ENCODE measurements at regions not wholly inside any gene's neighbourhood (a gene's known extent, or its start where the extent isn't known, plus 50 kb on each side); places are given as distances from the start of the nearest gene placed in this dataset.

GRCh38 chr12:124395284-124395752 is 100.4 kb downstream of the RFLNA start:
- Histone ChIP-seq H3K27me3 (ENCODE audit: control insufficient read depth, insufficient read depth, low read length) (no peaks in the 10 kb centered on the region), H4K20me1 (ENCODE audit: insufficient read depth, low read length) (peaks cover 55% of the 10 kb centered on the region), H3K18ac (ENCODE audit: low read depth, low read length) (no peak overlapping the region), H2BK120ac (ENCODE audit: low read depth, low read length) (no peak overlapping the region), H3K9ac (ENCODE audit: low read depth, low read length) (no peak overlapping the region), H4K91ac (ENCODE audit: insufficient read depth, low read depth, low read length) (no peak overlapping the region), H3K4ac (ENCODE audit: low read depth, low read length) (no peak overlapping the region), H3K14ac (replicated peaks; ENCODE audit: low read depth, low read length) (no peak overlapping the region), H3K4me2 (ENCODE audit: low read depth, low read length) (no peak overlapping the region), H3K79me1 (ENCODE audit: low read depth in 1 of 2, low read length in 2 of 2) (peaks cover 30 to 95% of the 10 kb centered on the region in 2 experiments), H3K9me3 (ENCODE audit: control insufficient read depth, insufficient read depth, low read length) (no peaks in the 10 kb centered on the region), H3K4me3 (ENCODE audit: insufficient read depth, low read depth, low read length) (no peak overlapping the region), H4K8ac (ENCODE audit: low read depth in 2 of 2, low read length in 2 of 2) (no peak overlapping the region), H4K5ac (ENCODE audit: low read depth, low read length) (no peak overlapping the region), H3K56ac (ENCODE audit: extremely low read depth, insufficient read depth, low read length) (no peak overlapping the region), H3K4me1 (ENCODE audit: control insufficient read depth, insufficient read depth, low read length) (peaks cover 32% of the 10 kb centered on the region), H3K27ac (ENCODE audit: insufficient read depth, low read length) (no peak overlapping the region), H2AFZ (replicated peaks; ENCODE audit: low read length, poor library complexity) (no peak overlapping the region), H2AK9ac (replicated peaks; ENCODE audit: low read depth, low read length, poor library complexity) (peak overlapping the region; percentile 1), H2BK5ac (ENCODE audit: low read depth, low read length, poor library complexity, severe bottlenecking) (no peak overlapping the region), H2AK5ac (ENCODE audit: low read depth, low read length) (no peak overlapping the region), H2BK20ac (ENCODE audit: low read depth, low read length) (no peak overlapping the region), H3K36me3 (ENCODE audit: control insufficient read depth, insufficient read depth, low read length) (peaks cover 52% of the 10 kb centered on the region), H3K23ac (ENCODE audit: low read depth, low read length) (no peak overlapping the region), H3K9me1 (ENCODE audit: insufficient read depth, low read length) (peaks cover 10% of the 10 kb centered on the region), H2BK15ac (ENCODE audit: low read depth, low read length) (no peak overlapping the region)
- DNase-seq, result no peak
- POLR2A ChIA-PET (ENCODE audit: unreplicated experiment), result no interaction called here
- no peak for ATAC-seq (ENCODE audit: low read depth)
- dilution Hi-C loops (cut with HindIII; ENCODE audit: low sequenced_read_pairs, unreplicated experiment) (no loop called here), intact Hi-C loops (cut with micrococcal nuclease) (no loop called here), in situ Hi-C loops (cut with MboI; ENCODE audit: low sequenced_read_pairs) (no loop called here)
- WGBS, 2 experiments (ENCODE audit: extremely low coverage in 2 of 2, insufficient read length in 1 of 2), result 75% methylated on average over 16 of the region's 21 CpGs; no CpG with 5 or more reads in 1 of the 2 experiments
- CTCF ChIA-PET, result no interaction called here
- BruUV-seq (replicated peaks), result no TSS peak
- TF ChIP-seq MAZ (IDR thresholded peaks at IDR 0.05; ENCODE audit: borderline replicate concordance, low read depth, low read length), result 0 out of 2 replicates have a peak, but pooled peaks have one; percentile 13
- TF ChIP-seq POLR2A (IDR thresholded peaks at IDR 0.05; ENCODE audit: low read depth, low read length), result no peak
- no peak for TF ChIP-seq MXI1 (IDR thresholded peaks at IDR 0.05; ENCODE audit: borderline replicate concordance, low read depth, low read length)
- no peak for TF ChIP-seq ELK1 (IDR thresholded peaks at IDR 0.05; ENCODE audit: borderline replicate concordance, low read depth, low read length)
- TF ChIP-seq CEBPB (IDR thresholded peaks at IDR 0.05; ENCODE audit: low read depth, low read length), result no peak
- TF ChIP-seq FOS (IDR thresholded peaks at IDR 0.05; ENCODE audit: low read depth, low read length), result 0 out of 2 replicates have a peak, but pooled peaks have one; percentile 18
- no peak for TF ChIP-seq NFE2L2 (IDR thresholded peaks at IDR 0.05; ENCODE audit: low read depth, low read length)
- TF ChIP-seq CHD1 (IDR thresholded peaks at IDR 0.05; ENCODE audit: low read depth, low read length), result no peak
- TF ChIP-seq CTCF (conservative IDR thresholded peaks at IDR 0.05; ENCODE audit: low read depth, low read length), result no peak
- no peak for TF ChIP-seq RAD21 (IDR thresholded peaks at IDR 0.05; ENCODE audit: low read length)
- no peak for TF ChIP-seq MAFK (IDR thresholded peaks at IDR 0.05; ENCODE audit: low read depth, low read length)

All from IMR-90 (cell line).